Loucy (cell line): ENCODE measurements at regions not wholly inside any gene's neighbourhood (a gene's known extent, or its start where the extent isn't known, plus 50 kb on each side); places are given as distances from the start of the nearest gene placed in this dataset.

Experiments used
- CTCF ChIP-seq: fragments of 200-600 bp; sonication (generic); conservative IDR thresholded peaks from 2 replicates; pipeline ENCODE4 v1.5.1; 2014; ENCODE audit warnings: mild to moderate bottlenecking, antibody characterized with exemption, low read length
- EZH2phosphoT487 ChIP-seq: fragments of 200-600 bp; IDR thresholded peaks from 2 replicates; pipeline ENCODE4 v1.6.1; 2018; ENCODE audit warnings: antibody characterized with exemption, mild to moderate bottlenecking, moderate library complexity, borderline replicate concordance

GRCh38 chr14:25136811-25137210 lies 86.9 kb upstream of the STXBP6 start:
- TF ChIP-seq CTCF, result no peak
- no peak for TF ChIP-seq EZH2phosphoT487
